Left renal cortex interstitium (tissue), 4 donors: ENCODE measurements at regions not wholly inside any gene's neighbourhood (a gene's known extent, or its start where the extent isn't known, plus 50 kb on each side); places are given as distances from the start of the nearest gene placed in this dataset.

Source experiments
- DNase-seq, 4 donors: peaks; one replicate each; pipeline ENCODE4 v3.0.0-alpha.2; 2013; ENCODE audit warnings: low read depth in 4 of 4, low spot score in 2 of 4, missing footprints in 1 of 4

DNA sequence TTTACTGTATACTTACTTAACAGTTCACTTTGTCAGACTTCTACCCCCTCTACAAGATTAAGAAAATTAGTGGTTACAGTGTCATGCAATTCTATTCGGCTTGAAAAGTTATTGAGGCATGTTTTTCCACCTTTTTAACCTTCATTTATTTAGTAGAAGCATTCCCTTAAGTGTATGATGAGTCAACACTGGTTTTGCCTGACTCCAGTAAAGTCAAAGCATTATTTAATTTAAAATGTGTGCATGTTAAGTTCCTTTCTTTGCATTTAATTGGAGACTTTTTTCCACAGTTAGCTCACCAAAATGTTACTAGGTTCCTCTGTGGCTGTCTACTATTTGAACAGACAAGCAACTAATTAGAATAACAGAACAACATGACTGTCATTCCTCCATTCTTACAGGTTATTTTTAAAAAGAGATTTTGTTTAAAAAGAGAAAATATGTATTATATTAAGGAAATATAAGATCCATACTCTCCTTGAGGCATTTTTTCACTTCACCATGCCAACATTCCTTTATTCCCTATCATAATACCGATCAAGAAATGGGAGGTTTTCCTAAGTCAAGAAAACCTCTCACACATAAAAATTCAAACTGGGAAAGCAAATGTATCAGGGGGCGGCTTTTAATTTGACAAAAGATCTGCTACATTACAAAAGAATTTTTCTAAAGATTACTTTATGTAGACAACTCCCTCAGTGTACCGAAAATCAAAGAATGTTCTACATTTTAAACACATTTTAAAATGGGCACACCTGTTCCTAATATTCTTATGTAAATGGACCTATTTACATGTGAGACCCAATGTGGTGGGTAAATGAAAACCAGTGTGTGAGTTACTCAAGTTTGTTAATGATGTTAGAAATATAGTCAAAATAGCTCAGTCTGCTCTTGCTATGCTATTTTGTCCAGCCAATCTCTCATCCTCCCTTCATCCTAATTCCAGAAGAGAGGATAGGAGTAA lies 361.2 kb downstream of the UTRN start:
- no peak for DNase-seq

DNA sequence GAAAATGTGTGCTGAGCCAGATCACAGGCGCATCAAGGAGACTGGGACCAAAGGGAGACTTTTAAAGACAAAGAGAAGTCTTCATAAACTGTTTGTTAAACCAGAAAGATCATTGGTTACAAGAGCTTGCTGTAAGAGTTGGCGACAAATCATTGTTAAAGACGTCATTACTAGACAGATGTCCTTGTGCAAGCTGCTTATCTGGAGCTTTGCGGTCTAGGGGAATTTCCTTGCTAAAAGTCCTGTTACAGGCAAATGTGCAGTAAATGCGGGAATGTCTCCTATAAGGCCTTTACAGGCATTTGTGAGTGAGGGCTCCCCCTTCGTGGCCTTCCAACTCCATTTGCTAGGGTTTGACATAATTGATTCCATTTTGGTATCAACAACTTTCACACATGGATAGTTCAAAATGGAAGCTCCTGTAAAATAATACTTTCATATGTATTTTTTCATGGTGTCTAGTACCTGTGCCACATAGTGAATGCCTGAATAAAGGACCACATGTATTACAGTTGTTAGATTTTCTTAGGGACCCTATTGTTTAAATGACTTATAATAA lies 362.4 kb downstream of the UTRN start:
- no peak for DNase-seq

DNA sequence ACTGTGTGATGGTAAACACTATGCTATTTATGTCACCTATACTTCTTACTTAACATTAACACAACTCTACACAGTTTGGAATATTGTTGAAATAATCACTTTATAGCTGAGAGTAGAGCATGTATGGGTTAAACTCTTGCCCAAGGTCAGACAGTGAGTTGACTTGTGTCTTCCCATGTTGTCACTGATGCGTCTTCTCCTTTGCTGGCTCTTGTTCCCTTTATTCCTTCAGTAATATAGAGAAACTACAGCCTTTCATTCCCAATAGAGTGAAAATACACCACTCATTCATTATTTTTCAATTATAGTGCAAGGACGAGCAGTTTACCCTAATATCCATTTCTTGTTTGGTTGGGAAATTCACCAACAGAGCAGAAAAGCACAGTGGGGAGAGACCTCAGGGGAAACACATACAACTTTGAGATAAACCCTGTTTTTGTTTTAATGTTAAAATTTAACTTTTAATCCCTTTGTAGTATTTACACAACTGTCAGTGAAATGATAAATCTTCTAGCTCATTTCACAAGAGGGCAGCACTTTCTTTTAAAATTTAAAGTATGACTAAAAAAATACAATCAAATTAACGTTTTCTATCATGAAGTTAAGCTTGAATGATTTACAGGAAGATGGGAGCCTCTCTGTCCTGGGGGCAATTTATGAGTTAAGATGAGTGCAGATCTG lies 363.0 kb downstream of the UTRN start:
- no peak for DNase-seq

DNA sequence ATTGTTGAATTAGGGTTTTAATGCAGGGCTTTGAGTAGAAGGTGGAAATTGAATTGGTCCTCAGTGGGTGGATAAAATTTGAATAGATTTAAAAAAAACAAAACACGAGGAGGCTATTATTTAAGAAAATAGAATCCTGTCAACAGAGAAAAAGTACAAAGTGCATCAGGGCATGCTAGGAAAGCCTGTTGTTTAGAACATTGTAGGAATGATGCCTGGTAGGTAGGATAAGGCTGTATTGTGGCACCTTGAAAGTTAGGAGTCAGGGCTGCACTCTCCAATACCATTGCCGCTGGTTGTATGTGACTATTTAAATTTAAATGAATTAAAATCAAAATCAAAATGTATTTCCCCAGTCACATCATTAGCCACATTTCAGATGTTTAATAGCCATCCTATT lies 363.9 kb downstream of the UTRN start:
- DNase-seq, result no peak

- no peak for DNase-seq
Measured at GRCh38 chr6:144651234-144651633, 366.1 kb downstream of the UTRN start.

DNA sequence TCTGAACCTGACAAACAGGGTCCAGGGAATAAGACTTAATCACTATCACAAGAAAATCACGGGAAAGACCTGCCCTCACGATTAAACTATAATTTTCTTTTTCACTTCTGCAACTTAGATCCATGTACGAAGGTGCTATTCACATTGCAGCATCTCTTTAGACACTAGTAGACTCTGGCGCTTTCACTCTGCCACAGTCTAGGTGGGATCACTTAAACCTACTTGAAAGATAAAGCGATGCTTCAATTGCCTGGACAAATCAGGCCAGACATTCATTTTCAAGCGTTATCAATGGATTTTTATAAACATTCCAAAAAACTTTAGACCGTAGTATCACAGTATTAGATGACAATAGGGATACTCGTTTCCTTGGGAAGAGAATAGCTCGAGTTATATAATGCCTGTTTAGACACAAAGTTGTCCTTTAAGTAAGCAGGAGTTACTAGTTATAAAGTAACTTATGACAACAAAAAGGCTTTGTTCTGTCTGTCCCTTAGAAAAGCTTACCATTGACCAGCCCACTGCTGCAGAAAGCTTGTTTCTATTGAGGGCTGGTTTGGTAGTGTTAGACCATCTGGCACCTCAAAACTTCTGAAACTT lies 367.3 kb downstream of the UTRN start:
- DNase-seq, result no peak

DNA sequence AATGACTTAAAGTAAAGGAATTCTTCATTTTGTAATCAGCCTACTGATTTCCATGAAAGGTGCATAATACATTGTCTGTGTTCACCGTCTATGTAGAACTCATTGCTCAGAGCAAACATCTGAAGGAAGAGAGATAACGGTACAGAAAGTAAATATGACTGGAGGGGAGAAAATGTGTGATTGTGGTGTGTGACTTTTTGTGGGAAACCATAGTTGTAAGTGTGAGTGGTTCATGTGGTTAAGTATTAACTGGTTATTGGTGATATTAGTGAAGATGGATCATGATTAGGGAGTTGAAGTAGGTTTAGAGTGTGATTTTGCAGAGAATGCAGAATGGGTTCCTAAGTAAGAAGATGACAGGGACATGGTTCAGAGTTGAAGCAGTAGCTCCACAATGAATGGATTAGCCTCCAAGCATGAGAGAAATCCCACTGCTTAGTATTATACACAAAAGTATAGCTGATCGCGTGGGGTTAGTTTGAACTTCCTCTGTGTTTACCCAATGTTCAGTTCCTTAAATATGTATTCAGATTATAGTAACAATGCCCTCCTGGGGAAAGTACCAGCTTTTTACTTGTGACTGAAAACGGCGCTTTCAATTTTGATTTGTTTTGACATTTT lies 368.9 kb downstream of the UTRN start:
- DNase-seq, result no peak

DNA sequence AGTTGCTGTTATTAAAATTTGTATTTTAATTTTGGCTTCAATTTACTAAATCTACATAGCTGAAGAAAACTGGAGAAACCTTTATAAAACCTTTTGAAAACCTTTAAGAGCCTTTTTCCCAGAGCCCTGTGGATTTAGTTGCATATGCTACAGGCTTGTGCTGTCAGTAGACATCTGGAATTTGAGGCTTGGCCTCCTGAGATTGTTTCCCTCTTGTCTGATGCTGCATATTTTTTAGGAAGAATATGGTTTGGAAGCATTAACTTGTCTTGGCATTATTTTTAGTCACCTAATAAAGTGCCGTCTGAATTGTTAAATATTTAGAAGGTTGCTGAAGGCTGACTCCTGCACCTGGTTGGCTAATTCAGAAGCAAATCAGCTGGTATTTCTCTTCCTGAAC lies 369.4 kb downstream of the UTRN start:
- DNase-seq, result no peak

DNA sequence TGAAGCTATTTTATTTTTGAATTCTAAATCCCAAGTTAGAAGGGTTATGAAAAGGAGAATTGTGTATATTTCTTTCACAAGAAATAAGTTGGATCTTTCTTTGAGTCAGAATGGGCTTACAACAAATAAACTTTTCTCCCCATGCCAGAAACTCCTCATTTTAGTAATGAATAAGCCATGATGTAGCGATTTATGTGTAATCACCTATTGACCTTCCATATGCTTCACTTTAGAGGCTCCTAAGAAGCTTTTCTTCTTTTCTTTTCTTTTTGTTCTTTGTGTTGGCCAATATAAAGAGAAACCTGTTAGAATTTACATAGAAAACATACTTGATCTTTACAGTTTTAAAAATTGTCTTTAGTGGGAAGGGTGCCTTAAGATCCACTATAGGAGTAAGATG lies 370.2 kb downstream of the UTRN start:
- DNase-seq, result no peak

- DNase-seq, result no peak
Measured at GRCh38 chr6:144657691-144658090, 372.6 kb downstream of the UTRN start.

GRCh38 chr6:144659202-144660182 lies 374.4 kb downstream of the UTRN start:
- DNase-seq, result peak; percentile 30 to 58 (median 52)

- DNase-seq, result no peak
Measured at GRCh38 chr6:144660561-144661115, 375.5 kb downstream of the UTRN start.

DNA sequence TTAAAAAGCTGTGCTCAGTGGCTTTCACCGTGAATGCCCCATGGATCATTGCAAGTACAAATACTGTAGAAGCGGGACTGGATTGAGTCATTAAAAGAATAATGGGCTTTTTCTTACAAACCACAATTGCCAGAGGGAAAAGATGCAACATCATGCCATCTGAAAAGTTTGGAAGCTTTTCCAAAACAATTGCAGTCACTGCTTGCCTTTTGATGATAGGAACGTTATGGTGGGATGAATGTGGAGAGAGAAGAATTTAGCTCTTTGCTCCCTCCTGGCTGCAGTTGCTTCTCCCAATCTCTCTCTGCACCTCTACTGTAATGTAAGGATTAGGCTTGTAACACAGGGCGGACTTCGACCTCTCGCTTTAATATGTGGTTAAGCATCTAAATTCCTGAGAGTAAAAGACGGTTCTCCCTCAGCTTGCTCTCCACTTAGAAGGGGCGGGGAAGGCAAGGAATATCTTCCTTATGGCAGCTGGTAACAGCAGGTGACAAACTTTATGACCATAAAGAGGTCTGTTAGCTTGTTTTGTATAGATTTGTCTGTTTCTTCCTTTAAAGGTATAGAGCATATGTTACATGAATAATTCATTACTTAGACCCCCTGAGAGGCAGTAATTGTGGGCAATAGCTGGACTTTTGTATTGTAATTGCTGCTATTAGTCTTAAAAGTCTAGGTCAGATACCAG lies 376.1 kb downstream of the UTRN start:
- no peak for DNase-seq

- DNase-seq, result no peak
Measured at GRCh38 chr6:144662812-144663365, 377.8 kb downstream of the UTRN start.

DNA sequence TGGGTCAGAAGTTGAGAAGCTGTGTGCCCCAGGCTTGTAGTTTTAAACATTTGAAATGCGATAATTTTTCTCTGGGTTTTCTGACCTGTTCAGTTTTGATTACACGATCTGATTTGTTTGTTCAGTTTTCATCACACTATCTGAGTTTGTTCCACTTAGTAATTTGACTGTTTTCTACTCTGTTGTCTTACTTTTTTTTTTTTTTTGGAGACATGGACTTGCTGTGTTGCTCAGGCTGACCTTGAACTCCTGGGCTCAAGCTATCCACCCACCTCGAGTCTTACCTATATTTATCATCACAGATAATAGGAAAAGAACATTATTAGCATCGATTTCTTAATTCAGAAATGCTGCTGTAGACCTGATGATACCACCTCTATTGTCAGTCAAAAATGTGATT lies 379.1 kb downstream of the UTRN start:
- no peak for DNase-seq

GRCh38 chr6:144664947-144665346 lies 379.8 kb downstream of the UTRN start:
- DNase-seq, result no peak

DNA sequence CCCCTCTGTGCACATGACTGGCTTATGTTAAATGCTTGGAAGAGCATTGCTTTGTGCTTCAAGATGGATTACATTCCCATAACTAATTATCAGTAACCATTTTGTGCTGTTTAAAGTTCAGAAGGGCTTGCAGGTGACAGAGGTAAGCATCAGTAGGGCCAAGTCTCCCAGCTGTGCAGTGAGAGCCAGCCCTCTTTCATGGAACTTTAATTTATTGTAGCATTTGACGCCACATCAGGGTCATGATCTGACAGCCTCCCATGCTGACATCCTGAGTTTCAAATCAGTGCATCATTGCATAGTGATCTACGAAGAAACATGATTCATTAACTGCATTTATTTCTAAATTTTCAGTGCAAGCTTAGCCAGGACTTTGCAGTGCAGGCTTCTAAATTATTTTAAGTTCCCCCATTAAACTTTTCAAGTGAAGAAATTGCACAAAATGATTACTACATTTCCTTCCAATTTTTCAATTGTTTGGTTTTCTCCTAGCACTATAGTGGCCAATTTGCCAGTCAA lies 380.9 kb downstream of the UTRN start:
- DNase-seq, result no peak

DNA sequence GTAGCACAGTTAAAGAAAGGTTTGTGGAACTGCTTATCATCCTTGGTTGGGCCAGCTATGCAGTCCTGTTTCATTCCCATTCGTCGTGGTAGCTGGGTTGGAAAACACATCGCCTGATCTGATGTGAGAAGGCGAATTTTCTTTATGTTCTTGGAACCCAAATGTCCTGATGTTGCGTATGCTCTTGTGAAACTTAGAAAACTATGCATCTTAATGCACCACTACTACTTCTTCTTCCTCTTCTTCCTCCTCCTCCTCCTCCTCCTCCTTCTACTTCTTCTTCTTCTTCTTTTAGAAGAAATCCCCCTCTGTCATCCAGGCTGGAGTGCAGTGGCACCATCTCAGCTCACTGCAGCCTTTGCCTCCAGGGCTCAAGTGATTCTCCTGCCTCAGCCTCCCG lies 381.6 kb downstream of the UTRN start:
- DNase-seq, result no peak
